Suppressor macrophage treated with lipopolysaccharide for 4 hours (primary cell): ENCODE measurements at regions not wholly inside any gene's neighbourhood (a gene's known extent, or its start where the extent isn't known, plus 50 kb on each side); places are given as distances from the start of the nearest gene placed in this dataset.
"Not testable (repeated sequence)": the region's sequence is repeated elsewhere in the genome, so short reads cannot be mapped to it uniquely, and the experiment has no call there.

Source experiments
- DNase-seq: peaks from one replicate; pipeline ENCODE4 v3.0.0-alpha.2; 2020

DNA sequence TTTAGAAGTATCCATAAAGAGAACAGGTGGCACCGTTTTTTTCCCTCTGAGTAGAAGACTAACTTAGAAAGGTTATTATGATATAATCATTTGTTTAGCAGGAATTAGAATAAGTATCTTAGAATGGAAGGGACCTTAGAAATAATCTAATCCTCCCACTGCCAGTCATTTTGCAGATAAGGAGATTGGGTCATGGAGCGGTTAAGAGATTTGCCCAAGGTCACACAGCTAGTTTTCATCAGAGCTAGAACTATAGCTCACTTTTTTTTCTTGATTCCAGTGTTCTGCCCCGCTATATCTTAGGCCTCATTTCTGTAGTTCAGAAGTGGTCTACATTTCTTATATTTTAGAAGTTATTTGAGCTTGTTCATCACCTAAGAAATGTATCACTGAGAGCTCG lies 139.6 kb downstream of the PRL start:
- DNase-seq, result no peak

DNA sequence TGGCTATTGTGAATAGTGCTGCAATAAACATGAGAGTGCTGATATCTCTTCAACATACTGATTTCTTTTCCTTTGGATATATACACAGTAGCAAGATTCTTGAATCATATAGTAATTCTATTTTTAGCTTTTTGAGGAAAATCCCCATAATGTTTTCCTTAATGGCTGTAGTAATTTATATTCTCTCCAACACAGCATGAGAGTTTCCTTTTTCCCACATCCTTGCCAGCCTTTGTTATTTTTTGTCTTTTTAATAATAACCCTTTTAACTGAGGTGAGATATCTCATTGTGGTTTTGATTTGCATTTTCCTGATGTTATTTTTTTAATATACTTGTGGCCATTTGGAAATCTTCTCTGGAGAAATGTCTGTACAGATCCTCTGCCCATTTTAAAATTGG lies 132.6 kb downstream of the PRL start:
- DNase-seq, result no peak

DNA sequence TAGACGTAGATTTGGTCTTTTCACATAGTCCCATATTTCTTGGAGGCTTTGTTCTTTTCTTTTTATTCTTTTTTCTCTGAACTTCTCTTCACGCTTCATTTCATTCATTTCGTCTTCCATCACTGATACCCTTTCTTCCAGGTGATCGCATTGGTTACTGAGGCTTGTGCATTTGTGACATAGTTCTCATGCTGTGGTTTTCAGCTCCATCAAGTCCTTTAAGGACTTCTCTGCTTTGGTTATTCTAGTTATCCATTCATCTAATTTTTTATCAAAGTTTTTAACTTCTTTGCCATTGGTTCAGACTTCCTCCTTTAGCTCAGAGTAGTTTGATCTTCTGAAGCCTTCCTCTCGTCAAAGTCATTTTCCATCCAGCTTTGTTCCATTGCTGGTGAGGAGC lies 125.8 kb downstream of the PRL start:
- DNase-seq, result not testable (repeated sequence)

DNA sequence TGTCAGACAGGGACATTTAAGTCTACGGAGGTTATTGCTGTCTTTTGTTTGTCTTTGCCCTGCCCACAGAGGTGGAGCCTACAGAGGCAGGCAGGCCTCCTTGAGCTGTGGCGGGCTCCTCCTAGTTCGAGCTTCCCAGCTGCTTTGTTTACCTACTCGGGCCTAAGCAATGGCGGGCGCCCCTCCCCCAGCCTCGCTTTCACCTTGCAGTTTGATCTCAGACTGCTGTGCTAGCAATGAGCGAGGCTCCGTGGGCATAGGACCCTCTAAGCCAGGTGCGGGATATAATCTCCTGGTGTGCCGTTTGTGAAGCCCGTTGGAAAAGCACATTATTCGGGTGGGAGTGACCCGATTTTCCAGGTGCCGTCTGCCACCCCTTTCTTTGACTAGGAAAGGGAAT lies 125.0 kb downstream of the PRL start:
- not testable (repeated sequence) for DNase-seq

DNA sequence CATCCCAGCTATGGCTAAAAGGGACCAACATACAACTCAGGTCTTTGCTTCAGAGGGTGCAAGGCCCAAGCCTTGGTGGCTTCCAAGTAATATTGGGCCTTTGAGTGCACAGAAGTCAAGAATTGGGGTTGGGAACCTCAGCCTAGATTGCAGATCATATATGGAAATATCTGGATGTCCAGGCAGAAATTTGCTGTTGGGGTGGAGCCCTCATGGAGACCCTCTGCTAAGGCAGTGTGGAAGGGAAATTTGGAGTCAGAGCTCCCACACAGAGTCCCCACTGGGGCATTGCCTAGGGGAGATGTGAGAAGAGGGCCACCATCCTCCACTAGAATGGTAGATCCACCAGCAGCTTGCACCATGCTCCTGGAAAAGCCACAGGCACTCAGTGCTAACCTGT lies 123.5 kb downstream of the PRL start:
- no peak for DNase-seq

DNA sequence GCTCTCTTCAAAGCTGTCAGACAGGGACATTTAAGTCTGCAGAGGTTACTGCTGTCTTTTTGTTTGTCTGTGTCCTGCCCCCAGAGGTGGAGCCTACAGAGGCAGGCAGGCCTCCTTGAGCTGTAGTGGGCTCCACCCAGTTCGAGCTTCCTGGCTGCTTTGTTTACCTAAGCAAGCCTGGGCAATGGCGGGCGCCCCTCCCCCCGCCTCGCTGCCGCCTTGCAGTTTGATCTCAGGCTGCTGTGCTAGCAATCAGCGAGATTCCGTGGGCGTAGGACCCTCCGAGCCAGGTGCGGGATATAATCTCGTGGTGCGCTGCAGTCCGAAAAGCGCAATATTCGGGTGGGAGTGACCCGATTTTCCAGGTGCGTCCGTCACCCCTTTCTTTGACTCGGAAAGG lies 116.6 kb downstream of the PRL start:
- not testable (repeated sequence) for DNase-seq

DNA sequence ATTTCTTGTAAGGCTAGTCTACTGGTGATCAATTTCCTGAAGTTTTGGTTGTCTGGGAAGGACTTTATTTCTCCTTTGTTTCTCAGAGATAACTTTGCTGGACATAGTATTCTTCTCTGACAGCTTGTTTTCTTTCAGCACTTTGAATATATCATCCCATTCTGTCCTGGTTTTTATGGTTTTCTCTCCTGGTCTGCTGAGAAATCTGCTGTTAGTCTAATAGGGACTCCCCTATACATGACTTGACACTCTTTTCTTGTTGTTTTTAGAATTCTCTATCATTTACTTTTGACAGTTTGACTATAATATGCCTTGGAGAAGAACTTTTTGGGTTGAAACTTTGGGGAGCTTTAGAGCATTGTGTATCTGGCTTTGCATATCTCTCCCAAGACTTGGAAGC lies 112.5 kb downstream of the PRL start:
- DNase-seq, result no peak

DNA sequence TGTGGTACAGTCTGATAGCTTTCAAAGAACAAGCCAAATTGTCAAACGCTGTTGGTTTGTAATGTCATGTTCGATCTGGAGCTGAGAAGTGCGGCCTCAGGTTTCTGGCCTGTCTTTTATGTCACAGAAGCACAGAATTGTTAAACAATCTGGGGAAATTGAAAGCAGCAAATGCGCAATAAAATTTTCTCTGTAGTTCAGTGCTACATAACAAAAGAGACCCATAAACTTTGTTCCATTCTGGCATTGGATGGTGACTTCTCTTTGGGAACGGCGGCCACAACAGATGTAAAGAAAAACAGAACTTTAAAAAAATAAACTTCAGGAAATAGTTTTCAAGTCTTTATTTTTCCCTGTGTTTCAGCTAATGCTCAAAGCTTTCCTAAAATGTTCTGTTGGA lies 106.9 kb downstream of the PRL start:
- DNase-seq, result no peak

DNA sequence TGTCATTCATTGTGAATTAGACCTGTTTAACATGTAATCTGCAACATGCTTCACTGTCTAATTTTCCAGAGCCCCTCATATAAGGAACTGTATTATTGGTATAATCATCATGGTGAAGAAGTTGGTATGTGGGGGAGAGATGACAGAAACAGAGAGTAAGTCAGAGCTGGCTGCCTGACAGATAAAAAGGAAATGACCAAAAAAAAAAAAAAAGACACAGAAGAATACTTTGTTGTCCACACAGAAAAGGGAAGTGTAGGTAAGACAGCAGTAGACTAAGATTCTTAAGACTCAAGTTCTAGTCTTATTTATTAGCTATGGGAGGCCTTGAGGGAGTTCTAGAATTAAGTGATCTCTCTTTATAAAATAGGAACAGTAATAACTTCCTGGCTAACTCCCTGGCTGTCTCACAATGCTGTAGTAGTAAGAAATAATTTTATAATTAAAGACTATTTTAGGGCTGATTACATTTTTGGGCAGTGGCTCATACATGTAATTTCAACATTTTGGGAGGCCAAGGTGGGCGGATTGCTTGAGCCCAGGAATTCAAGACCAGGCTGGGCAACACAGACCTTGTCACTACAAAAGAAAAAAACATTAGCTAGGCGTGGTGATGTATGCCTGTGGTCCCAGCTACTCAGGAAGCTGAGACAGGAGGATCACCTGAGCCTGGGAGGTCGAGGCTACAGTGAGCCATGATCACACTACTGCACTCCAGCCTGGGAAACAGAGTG lies 102.5 kb downstream of the PRL start:
- DNase-seq, result peak; percentile 14

DNA sequence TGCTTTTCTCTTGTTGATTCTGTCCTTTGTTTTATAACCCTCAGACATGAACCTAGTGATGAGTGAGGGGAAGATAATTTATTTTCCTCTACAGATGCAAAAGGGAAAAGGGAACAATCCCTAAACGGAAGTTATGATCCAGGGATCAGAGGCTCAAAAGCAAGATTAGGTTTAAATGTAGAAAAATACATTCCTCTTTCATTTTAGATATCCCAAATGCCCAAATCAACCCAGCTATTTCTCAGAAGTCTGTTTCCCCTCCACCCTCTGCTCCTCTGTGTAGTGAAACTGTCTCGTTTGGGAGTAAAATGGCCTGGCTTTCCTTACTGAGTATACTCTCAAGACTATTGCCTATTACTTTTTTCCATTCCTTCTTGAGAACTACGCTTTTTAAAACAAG lies 97.1 kb downstream of the PRL start:
- DNase-seq, result no peak

DNA sequence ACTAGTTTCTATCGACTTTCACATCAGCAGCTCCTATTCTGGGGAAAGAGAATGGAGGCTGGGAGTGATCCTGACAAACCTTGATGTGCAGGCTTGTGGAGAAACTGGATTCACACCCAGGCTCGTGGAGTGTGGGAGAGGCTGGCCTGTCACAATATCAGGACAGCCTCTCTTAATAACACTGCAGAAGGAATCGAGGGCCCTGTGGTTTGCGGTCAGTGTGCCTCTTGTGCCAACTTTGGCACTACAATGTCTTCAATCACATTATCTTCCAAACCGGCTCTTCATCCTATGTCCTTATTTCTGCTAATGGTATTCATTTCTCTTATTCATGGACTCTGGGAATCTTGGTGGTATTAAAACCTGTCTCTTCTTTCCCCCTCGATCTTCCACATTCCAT lies 92.7 kb downstream of the PRL start:
- DNase-seq, result no peak

DNA sequence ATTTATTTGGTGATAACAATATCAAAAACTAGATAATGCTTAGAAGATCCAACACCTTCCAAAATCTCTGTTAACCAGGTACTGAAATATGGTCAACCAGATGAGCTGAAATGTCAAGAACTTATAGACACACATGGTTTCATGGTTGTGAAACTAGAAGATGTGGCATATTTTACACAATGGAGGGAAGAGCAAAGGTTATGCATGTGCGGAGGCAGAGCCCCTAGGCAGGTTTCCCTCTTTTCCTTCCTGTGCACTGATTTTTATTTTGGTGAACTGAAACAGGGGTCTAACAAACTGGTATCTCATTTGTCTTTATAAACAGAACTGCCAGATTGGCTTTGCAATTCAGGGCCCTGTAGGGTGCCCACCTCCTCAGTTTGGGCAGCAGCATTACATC lies 91.6 kb downstream of the PRL start:
- DNase-seq, result no peak

DNA sequence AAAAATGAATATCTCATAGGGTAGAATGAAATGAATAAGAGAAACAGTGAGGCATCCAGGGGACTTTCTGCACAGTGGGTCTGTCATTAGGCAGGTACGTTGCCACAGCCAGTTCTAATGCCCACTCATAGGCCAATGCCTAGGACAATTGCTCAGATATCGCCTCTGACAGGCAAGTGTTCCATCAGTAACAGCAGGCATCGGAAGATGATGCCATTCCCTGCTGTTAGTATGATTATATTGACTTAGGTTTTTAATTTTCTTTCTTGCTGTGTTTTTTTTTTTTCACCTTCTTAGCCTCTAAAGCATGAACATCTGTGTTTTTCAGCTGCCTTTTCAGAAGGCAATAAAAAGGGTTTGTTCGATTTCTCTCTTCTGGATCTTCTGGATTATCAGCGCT lies 90.7 kb downstream of the PRL start:
- no peak for DNase-seq

DNA sequence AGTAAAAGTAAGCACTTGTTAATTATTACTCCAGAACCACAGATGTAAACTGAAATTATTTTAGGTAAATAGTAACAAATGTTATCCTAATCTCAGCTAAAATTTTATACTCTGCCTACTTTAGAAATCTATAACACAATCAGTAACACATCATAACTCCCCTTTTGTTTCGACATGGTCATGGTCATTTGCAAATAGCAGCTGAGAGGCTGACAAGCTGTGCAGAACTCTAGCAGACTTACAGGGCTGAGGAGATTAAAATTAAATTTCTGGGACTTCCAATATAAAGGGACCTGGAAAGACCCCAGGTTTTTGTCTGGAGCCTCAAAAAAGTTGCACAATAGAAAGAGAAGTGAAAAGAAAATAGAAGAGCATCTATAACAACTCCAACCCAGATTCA lies 88.8 kb downstream of the PRL start:
- no peak for DNase-seq

DNA sequence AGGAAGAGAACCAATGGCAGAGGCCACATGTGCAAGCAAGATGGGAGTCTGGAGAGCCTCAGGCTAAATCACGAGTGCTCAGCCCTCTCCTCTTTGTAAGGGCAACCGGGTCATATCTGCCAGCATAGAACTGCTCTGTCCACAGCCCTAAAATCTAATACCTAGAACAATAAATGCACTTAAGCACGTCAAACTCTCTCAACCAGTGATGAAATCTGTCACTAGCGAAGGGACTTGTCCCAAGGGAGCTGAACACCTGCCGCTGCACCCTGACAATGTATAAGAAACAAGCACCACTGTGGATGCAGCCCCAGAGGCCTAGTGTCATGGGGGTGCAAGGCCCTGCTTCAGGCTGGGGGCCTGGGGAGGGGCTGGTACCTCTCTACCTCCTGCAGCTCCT lies 82.5 kb downstream of the PRL start:
- no peak for DNase-seq

DNA sequence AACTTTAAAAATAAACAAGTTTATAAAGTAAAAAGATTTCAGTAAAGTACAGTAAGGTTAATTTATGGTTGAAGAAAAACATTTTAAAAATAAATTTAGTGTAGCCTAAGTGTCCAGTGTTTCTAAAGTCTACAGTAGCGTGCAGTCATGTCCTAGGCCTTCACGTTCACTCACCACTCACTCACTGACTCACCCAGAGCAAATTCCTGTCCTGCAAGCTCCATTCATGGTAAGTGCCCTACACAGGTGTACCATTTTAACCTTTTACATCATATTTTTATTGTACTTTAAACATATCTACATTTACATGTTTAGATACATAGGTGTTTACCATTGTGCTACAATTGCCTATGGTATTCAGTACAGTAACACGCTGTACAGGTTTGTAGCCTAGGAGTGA lies 81.4 kb downstream of the PRL start:
- not testable (repeated sequence) for DNase-seq

DNA sequence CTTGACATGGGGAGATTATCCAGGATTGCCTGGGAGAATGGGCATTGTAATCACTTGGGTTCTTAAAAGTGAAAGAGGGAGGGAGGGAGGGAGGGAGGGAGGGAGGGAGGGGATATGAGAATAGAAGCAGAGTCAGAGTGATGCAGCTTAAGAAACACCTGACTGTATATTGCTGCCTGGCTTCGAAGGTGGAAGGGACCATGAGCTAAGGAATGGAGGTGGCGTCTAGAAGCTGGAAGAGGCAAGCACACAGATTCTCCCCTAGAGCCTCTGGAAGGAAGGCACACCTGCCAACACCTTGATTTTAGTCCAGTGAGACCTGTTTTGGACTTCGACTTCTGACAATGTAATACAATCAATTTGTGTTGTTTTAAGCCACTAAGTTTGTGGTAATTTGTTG lies 78.4 kb downstream of the PRL start:
- DNase-seq, result no peak

DNA sequence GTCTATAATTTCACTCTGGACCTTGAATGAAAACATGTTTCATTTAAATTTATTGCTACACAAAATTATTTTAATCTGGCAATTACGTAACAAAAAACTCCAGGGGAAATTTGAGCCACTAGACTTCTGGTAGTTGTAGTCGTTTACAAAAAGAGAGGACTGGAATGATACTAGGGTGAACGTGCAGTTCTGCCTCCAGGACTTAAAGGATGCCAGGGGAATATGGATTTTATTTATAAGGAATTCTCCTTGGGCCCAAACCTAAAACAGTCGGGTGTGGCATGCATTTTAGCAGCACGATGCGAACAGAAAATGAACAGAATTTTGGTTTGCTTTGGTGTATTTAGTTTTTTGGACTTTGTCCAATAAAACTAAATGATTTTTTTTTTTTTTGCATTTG lies 76.9 kb downstream of the PRL start:
- no peak for DNase-seq

DNA sequence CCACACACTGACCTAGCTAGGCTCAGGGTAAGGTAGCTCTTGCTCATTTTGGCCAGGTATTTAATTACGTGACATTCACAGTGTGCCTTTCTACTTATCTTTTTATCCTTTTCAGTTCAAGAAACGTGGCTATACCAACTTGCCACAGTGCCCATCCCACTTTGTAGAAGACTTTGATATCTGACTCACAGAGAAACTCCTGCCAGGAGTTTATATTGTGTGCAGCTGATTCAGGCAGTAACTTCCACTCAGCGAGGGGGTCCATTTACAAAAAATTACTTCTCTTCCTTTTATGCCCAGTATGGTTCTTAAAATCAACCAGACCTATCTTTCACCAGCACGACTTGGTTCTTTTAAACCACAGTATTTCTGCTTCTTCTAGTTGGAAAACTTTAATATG lies 75.6 kb downstream of the PRL start:
- DNase-seq, result no peak

DNA sequence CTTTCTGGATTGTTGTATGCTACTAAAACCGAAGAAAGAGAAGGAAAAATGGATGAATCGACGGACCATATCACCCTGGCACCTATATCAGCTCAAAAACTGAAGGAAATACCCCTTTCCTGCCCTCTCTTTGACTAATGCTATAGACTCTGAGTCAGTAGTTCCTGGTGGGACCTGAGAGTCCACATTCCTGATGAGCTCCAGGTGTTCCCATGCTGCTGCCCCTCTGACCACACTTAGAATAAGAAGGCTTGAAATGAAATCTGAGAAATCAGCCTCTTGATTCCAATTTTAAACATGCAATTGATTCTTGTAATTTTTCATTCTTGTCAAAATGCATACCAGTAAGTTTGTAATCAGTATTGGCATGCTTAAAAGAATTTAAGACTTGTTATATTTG lies 75.2 kb downstream of the PRL start:
- DNase-seq, result no peak

DNA sequence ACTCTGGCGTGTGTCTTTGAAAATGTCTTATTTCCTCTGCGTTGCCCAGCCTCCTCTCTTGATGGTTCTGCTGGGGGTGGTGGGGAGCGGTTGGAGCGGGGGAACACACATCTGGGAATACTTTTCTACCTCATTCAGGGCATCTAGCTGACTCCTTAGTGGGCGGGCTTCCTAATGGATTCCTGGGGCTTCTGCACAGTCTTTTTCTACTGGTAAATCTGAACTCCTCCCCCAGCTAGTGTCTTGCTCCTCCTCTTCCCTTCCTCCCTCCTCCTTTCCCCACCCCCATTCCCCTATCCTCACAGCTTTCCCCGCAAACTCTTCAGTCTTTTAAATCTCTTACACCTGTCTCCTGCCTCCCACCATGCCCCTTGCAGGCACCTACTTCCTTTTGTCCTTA lies 74.4 kb downstream of the PRL start:
- no peak for DNase-seq

DNA sequence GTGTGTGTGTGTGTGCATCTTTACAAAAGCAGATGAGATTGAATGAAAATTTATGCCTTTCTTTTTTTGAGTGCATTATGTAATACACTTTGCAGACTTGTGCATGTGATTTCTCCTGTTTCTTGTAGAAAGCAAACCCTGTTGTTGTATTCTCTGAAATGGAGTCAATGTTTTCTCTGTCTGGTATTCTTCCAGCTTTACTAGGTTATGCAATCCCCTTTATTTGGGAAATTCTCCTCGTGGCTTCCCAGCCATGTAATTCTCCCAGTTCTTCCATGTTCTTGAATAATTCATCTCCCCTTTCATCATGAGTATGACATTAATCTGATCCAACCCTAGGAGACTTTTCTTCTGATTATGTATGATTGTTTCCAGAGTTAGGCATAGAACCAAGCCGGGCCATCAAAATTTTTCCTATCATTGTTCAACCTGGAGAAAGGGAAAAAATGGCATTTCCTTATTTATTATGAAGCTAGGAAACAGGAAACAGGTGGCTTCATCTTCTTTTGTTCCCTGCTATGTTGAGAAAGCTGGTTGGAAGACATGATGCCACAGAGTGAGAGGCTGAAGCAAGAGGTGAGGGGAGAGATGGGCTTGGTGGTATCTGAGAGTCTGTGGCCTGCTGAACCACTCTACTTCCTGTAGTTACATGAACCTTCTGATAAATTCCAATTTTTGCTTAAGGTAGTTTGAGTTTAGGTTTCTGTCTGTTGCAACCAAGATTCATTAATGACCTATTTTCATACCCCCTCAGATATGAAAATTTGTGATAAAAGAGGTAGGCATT lies 68.8 kb downstream of the PRL start:
- no peak for DNase-seq

DNA sequence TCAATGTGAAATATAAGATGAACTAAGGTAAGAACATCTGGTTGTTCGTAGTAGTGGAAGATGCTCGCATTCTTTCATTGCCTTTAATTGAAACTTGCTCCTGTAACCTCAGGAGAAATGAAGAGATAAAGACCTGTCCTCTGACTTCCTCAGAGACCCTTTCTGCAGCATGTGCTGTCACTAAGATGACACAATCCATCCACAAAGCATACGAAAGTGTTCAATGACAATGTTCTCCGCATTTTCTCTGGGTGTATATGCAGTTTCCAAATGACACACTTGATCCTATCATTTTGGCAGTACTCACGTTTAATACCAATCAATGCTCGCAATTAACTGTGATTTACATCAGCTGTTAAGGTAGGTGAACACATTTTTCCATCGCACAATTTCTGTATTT lies 65.8 kb downstream of the PRL start:
- no peak for DNase-seq

DNA sequence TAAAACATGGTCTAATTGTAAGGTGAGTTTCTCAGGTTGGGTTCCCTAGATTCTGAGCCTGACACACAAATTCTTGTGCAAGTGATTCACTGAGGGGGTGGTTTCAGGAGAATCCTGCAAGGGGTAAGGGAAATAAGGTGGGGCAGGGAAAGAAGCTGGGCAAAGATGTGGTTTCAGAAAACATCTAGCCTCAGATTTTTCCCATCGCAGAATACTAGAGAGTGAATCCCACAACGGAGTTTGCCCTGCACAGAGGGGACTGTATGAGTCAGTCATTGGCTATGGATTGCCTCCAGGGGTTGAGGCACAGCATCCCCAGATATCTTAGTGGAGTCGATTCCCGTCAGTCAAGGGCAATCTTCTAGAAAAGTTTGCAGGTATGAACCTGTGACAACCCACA lies 65.2 kb downstream of the PRL start:
- DNase-seq, result no peak
